ENCODE measurements at regions not wholly inside any gene's neighbourhood (a gene's known extent, or its start where the extent isn't known, plus 50 kb on each side); places are given as distances from the start of the nearest gene placed in this dataset.

DNA sequence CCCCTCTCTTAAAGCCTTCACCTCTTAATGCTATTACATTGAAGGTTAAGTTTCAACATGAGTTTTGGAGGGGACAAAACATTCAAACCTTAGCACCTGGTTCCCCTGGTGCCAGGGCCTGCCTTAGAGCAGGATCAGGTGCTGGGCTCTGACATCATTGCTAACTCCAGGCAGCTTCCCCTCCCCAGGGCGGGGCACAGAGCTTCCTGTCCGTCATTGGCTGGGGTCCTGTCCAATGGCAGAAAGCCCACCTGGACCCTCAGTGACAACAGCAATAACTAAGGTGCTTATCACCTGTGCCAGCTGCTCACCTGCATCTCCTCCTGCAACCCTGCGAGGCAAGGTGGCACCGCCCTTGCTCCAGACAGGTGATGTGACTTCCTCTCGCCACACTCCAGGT lies 177.4 kb downstream of the NSG2 start:
- peaks cover 13% of the 10 kb centered on the region for H3K27me3 Mint-ChIP-seq (ENCODE audit: low read depth)
- H3K36me3 Mint-ChIP-seq, result no peaks in the 10 kb centered on the region
- H3K4me1 Mint-ChIP-seq, result no peaks in the 10 kb centered on the region
- H3K4me3 Mint-ChIP-seq, result no peak overlapping the region
- peaks cover 4% of the 10 kb centered on the region for H3K9me3 Mint-ChIP-seq
- H3K27ac Mint-ChIP-seq, result no peak overlapping the region
- no peak for TF ChIP-seq CTCF (IDR thresholded peaks at IDR 0.05; ENCODE audit: unreplicated experiment)
- DNase-seq (ENCODE audit: low spot score in 2 of 2, unreplicated experiment in 2 of 2), result no peak

- no peaks in the 10 kb centered on the region for H3K4me1 Mint-ChIP-seq
- peaks cover 13% of the 10 kb centered on the region for H3K27me3 Mint-ChIP-seq (ENCODE audit: low read depth)
- no peak for DNase-seq (ENCODE audit: low spot score in 2 of 2, unreplicated experiment in 2 of 2)
- peaks cover 1% of the 10 kb centered on the region for H3K9me3 Mint-ChIP-seq
- no peak for TF ChIP-seq CTCF (IDR thresholded peaks at IDR 0.05; ENCODE audit: unreplicated experiment)
- no peaks in the 10 kb centered on the region for H3K36me3 Mint-ChIP-seq
- H3K4me3 Mint-ChIP-seq, result no peak overlapping the region
- H3K27ac Mint-ChIP-seq, result no peak overlapping the region
These were observed 177.8 kb downstream of the NSG2 start for GRCh38 chr5:174223355-174223754.

GRCh38 chr5:174229068-174229467 lies 183.6 kb downstream of the NSG2 start:
- Mint-ChIP-seq H3K4me1 (peaks cover 9% of the 10 kb centered on the region), H3K9me3 (no peaks in the 10 kb centered on the region), H3K27ac (no peak overlapping the region), H3K27me3 (ENCODE audit: low read depth) (peaks cover 12% of the 10 kb centered on the region), H3K36me3 (no peaks in the 10 kb centered on the region), H3K4me3 (no peak overlapping the region)
- TF ChIP-seq CTCF (IDR thresholded peaks at IDR 0.05; ENCODE audit: unreplicated experiment), result no peak
- no peak for DNase-seq (ENCODE audit: low spot score in 2 of 2, unreplicated experiment in 2 of 2)

DNA sequence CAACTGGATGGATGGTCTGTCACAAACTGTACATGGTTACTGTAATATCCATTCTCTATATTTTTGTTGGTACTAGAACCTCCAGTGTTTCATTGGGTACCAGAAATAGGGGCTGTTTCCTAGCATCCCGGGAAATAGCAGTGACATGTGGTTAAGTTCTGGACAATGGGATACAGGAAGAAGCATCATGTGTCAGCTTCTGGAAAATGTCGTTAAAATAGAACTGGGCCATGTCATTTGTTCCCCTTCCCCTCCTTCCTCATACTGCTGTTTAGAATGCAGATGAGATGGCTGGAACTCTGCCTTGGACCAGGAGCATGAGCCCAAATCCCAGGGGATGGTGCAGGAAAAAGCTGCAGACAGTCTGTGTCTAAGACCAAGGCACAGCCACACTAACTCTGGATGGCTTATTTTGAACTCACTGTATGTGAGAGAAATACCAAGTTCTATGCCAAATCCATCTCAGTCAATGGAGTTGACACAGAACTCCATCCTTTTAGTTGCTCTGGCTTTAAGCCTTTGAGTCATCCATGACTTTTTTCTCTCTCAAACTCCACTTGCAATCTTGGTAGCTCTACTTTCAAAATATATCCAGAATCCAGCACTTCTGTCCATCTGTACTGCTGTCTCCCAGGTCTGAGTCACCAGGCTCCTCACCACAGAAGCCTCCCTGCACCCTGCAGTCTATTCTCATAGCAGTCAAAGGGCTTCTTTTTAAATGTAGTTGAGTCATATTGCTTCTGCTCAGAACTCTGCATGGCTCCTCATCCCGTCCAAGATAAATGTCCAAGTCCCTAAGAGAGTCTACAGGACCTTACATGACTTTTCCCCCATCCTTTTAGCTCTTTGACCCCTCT lies 184.2 kb downstream of the NSG2 start:
- H3K9me3 Mint-ChIP-seq, result no peaks in the 10 kb centered on the region
- H3K36me3 Mint-ChIP-seq, result no peaks in the 10 kb centered on the region
- peaks cover 9% of the 10 kb centered on the region for H3K4me1 Mint-ChIP-seq
- peaks cover 13% of the 10 kb centered on the region for H3K27me3 Mint-ChIP-seq (ENCODE audit: low read depth)
- H3K27ac Mint-ChIP-seq, result no peak overlapping the region
- H3K4me3 Mint-ChIP-seq, result no peak overlapping the region
- DNase-seq (ENCODE audit: low spot score in 2 of 2, unreplicated experiment in 2 of 2), result no peak
- no peak for TF ChIP-seq CTCF (IDR thresholded peaks at IDR 0.05; ENCODE audit: unreplicated experiment)

- TF ChIP-seq CTCF (IDR thresholded peaks at IDR 0.05; ENCODE audit: unreplicated experiment), result no peak
- H3K4me1 Mint-ChIP-seq, result peaks cover 9% of the 10 kb centered on the region
- no peaks in the 10 kb centered on the region for H3K36me3 Mint-ChIP-seq
- H3K27ac Mint-ChIP-seq, result no peak overlapping the region
- H3K9me3 Mint-ChIP-seq, result no peaks in the 10 kb centered on the region
- peaks cover 14% of the 10 kb centered on the region for H3K27me3 Mint-ChIP-seq (ENCODE audit: low read depth)
- no peak for DNase-seq (ENCODE audit: low spot score in 2 of 2, unreplicated experiment in 2 of 2)
- no peak overlapping the region for H3K4me3 Mint-ChIP-seq
These were observed 186.5 kb downstream of the NSG2 start for GRCh38 chr5:174231956-174232487.
